ENCODE measurements at regions not wholly inside any gene's neighbourhood (a gene's known extent, or its start where the extent isn't known, plus 50 kb on each side); places are given as distances from the start of the nearest gene placed in this dataset.

DNA sequence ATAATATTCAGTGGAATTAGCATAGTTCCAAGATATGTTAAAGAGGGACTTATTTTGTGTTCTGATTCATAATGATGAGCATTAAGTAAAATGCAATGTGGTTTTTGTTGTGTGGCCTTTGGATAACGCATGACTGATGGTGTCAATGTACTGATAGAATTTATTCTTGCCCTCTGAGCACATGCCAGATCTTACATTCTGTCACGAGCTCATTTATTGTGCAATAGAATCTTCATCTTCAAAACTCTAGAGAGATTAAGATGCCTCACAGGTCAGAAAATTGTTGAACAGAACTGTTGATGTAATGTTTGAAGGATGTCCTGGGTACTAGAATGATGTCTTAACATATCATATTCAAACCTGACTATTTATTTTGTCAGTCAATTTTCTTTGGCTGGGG is 148.0 kb upstream of the HTR2A start:
- TF ChIP-seq, protein P1, sequence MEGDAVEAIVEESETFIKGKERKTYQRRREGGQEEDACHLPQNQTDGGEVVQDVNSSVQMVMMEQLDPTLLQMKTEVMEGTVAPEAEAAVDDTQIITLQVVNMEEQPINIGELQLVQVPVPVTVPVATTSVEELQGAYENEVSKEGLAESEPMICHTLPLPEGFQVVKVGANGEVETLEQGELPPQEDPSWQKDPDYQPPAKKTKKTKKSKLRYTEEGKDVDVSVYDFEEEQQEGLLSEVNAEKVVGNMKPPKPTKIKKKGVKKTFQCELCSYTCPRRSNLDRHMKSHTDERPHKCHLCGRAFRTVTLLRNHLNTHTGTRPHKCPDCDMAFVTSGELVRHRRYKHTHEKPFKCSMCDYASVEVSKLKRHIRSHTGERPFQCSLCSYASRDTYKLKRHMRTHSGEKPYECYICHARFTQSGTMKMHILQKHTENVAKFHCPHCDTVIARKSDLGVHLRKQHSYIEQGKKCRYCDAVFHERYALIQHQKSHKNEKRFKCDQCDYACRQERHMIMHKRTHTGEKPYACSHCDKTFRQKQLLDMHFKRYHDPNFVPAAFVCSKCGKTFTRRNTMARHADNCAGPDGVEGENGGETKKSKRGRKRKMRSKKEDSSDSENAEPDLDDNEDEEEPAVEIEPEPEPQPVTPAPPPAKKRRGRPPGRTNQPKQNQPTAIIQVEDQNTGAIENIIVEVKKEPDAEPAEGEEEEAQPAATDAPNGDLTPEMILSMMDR (IDR thresholded peaks at IDR 0.05): no peak
- TF ChIP-seq POLR2A (IDR thresholded peaks at IDR 0.05): no peak

All from heart left ventricle (tissue), 13 donors.